ENCODE measurements at regions not wholly inside any gene's neighbourhood (a gene's known extent, or its start where the extent isn't known, plus 50 kb on each side); places are given as distances from the start of the nearest gene placed in this dataset.

DNA sequence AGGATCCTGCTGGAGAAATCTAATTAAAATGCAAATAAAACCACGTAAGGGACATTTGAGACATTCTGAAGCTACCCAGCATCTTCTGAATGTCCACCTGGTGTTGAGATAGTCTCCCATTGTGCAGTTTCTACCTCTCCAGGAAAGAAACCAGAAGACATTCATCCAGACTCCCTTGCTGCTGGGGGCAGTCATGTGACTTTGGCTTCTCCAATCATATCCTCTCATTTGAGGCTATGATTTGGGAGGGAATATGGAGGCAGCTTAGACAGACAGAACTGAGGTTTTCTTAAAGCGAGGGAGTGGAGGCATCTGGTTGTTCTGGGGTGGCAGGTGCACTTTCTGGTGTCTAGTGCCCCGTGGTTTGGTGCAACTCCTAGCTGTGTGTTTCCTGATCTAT is 315.2 kb upstream of the SULF2 start:
- H3K4me3 ChIP-seq (ENCODE audit: low read depth, low read length), result no peak overlapping the region
- TF ChIP-seq, protein P1, sequence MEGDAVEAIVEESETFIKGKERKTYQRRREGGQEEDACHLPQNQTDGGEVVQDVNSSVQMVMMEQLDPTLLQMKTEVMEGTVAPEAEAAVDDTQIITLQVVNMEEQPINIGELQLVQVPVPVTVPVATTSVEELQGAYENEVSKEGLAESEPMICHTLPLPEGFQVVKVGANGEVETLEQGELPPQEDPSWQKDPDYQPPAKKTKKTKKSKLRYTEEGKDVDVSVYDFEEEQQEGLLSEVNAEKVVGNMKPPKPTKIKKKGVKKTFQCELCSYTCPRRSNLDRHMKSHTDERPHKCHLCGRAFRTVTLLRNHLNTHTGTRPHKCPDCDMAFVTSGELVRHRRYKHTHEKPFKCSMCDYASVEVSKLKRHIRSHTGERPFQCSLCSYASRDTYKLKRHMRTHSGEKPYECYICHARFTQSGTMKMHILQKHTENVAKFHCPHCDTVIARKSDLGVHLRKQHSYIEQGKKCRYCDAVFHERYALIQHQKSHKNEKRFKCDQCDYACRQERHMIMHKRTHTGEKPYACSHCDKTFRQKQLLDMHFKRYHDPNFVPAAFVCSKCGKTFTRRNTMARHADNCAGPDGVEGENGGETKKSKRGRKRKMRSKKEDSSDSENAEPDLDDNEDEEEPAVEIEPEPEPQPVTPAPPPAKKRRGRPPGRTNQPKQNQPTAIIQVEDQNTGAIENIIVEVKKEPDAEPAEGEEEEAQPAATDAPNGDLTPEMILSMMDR (IDR thresholded peaks at IDR 0.05; ENCODE audit: insufficient read depth, low read length), result no peak
- no peak for DNase-seq (ENCODE audit: low read depth)

DNA sequence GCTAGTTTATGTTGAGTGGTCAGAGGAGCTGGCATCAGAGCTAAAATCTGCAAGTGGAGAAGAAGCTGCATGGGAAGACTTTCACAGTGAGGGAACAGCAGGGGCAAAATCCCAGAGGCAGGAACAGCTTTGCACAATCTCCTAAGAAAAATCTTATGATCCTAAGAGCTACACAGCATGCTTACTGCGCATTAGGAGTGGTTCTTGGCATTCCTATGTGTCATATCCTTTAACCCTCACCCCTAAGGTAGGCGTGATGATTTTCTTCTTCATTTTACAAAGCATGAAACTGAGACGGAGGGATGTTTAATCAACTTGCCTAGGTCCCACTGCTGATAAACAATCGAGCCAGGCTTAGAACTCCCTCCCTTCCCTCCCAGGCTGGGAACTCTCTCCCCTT is 313.6 kb upstream of the SULF2 start:
- H3K4me3 ChIP-seq (ENCODE audit: low read depth, low read length), result no peak overlapping the region
- TF ChIP-seq, protein P1 (IDR thresholded peaks at IDR 0.05; ENCODE audit: insufficient read depth, low read length), result no peak
- no peak for DNase-seq (ENCODE audit: low read depth)

DNA sequence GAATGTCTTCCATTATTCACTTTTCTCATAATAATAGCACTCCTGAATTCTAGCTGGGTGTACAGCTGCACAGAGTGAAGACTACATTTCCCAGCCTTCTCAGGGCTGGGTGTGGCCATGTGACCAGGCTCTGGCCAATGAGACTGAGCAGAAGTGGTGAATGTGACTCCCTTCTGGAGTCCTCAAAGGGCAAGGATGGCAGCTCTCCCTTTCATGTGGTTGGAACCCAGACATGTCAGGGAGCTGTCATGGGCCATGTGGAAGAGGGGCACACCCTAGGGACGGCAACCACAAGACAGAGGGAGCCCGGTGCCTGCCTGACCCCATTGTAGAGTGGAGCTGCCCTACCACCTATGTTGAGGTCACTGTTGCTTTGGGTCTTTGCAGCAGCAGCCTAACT is 312.8 kb upstream of the SULF2 start:
- DNase-seq (ENCODE audit: low read depth), result no peak
- TF ChIP-seq, protein P1 (IDR thresholded peaks at IDR 0.05; ENCODE audit: insufficient read depth, low read length), result no peak
- H3K4me3 ChIP-seq (ENCODE audit: low read depth, low read length), result no peak overlapping the region

DNA sequence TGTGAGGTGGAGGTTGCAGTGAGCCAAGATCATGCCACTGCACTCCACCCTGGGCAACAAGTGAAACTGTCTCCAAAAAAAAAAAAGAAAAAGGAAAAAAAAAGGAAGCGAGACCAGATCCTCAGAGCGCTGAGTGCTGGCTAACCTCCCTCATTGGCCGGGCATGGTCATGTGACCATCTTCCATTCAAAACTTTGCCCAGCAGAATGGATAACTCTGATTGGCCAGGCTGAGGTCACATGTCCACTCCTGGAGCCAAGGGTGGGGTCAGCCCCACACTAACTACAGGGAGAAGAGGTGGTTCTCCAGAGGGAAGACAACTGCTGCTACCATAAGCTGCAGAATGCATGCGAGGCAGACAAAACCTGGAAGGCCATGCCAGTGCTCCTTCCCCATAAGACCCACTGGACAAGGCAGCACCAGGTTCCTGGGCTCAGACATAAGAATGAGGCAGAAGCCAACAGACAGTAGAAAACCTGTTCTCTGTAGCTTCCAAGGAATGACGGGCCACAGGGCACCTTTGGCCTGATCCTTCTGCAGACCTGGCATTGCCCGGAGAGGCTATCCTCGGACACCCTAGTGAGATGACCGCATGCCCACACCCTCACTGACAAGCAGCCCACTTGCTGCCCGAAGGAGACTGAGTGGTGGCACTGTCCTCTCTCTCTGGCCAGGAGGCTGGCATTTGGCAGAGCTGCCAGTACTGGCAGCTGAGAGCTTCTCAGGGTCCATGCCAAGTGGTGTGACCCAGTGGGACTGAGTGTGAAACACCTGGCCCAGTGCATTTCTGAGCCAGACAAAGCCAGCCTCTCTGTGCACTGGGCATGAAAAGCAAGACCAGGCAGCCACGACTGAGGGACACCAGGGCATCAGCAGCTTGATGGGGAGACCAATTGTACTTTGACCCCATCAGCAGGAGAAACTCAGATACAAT is 311.9 kb upstream of the SULF2 start:
- no peak overlapping the region for H3K4me3 ChIP-seq (ENCODE audit: low read depth, low read length)
- TF ChIP-seq, protein P1 (IDR thresholded peaks at IDR 0.05; ENCODE audit: insufficient read depth, low read length), result no peak
- DNase-seq (ENCODE audit: low read depth), result no peak

DNA sequence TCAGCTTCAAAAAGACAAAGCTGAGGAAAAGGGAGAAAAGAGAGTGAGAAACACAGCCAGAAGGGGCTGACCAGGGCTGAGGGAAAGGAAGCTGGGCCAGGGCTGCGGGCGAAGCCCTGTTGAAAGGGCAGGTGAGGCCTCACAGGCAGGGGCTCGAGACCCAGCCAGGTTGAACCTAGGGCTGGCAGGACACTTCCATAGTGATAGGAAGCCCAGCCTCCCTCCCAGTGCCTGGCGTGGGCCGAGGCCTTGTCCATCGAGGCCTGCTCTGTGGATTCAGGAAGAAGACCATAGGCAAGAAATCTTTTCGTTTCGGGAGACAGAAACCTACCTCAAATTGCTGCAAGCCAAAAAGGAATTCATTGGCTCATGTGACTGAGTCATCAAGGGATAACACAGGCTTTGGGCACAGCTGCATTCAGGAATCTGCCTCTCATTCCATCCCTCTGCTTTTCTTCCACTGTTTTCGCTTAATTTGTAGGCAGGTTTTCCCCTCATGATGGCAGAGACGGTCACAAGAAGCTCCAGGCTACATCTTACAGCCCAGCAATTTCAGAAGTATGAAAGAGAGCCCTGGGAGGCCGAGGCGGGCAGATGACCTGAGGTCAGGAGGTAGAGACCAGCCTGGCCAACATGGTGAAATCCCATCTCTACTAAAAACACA is 311.1 kb upstream of the SULF2 start:
- no peak overlapping the region for H3K4me3 ChIP-seq (ENCODE audit: low read depth, low read length)
- TF ChIP-seq, protein P1 (IDR thresholded peaks at IDR 0.05; ENCODE audit: insufficient read depth, low read length), result no peak
- no peak for DNase-seq (ENCODE audit: low read depth)

DNA sequence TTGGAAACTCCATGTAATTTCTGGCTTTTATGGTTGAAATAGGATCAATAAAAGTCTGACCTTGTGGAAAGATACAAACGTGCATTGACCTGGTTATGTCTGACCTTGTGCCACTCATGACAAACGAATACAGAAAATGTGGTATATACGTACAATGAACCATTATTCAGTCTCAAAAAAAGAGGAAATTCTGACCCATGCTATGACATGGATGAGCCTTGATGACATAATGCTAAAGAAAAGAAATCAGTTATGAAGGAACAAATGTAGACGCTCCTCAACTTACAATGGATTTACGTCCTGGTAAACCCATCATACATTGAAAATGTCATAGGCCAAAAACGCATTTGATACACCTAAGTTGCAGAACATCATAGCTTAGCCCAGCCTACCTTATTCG is 309.7 kb upstream of the SULF2 start:
- H3K4me3 ChIP-seq (ENCODE audit: low read depth, low read length), result no peak overlapping the region
- TF ChIP-seq, protein P1 (IDR thresholded peaks at IDR 0.05; ENCODE audit: insufficient read depth, low read length), result no peak
- no peak for DNase-seq (ENCODE audit: low read depth)
